HG03457 (cell line): ENCODE measurements at regions not wholly inside any gene's neighbourhood (a gene's known extent, or its start where the extent isn't known, plus 50 kb on each side); places are given as distances from the start of the nearest gene placed in this dataset.

ENCODE experiments used
- ATAC-seq: cut with Tn5 transposase; IDR thresholded peaks from one replicate; pipeline ENCODE4 v1.9.1; 2021; ENCODE audit warnings: moderate number of reproducible peaks; ENCODE audit not compliant: unreplicated experiment

DNA sequence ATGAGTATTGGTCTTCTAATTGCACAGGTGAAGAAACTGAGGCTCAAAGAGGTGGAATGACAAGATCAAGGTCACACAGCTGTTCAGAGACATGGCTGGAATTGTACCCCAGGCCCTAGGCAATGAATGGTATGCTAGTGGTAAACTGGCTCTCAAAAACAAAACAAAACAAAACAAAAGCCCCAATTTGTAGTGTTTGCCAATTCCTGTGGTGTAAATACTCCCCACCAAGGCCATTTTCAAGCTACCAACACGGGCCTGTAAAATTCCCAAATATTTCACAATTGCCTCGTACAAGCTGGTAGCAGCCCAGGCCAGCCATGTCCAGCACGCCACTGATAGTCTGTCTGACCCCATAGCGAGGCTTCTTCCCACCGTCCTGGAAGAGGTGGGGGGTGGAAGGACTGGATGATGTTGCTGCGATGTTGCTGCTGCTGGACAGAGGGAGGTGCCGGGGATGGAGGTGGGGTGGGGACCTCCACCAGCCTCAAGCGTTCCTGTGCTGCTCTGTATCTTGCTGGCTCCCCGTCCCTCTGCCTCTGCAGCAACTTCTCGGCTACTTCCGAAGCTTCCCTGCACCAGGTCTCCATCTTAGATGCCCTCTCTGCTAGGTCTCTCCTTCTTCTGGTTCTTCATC lies 62.2 kb upstream of the RUNX3 start:
- no peak for ATAC-seq

DNA sequence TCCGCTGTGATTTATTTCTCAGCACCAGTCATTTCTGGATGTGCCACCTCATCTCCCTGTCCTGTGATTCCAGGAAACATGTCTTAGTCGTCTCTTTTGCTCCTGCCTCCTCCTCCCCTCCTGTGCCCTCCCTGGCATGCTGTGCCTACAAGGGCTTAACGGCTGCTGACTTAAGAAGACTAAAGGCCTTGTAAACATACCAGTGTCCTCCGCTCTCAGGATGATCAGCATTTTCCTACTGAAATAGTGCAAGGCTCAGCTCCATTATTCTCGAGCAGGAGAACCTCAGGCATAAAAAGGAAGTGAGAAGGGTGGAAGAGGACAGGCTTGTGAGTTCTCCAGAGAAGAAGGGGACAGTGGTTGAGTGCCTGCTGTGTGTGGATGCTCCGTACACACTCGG lies 61.6 kb upstream of the RUNX3 start:
- ATAC-seq, result no peak

DNA sequence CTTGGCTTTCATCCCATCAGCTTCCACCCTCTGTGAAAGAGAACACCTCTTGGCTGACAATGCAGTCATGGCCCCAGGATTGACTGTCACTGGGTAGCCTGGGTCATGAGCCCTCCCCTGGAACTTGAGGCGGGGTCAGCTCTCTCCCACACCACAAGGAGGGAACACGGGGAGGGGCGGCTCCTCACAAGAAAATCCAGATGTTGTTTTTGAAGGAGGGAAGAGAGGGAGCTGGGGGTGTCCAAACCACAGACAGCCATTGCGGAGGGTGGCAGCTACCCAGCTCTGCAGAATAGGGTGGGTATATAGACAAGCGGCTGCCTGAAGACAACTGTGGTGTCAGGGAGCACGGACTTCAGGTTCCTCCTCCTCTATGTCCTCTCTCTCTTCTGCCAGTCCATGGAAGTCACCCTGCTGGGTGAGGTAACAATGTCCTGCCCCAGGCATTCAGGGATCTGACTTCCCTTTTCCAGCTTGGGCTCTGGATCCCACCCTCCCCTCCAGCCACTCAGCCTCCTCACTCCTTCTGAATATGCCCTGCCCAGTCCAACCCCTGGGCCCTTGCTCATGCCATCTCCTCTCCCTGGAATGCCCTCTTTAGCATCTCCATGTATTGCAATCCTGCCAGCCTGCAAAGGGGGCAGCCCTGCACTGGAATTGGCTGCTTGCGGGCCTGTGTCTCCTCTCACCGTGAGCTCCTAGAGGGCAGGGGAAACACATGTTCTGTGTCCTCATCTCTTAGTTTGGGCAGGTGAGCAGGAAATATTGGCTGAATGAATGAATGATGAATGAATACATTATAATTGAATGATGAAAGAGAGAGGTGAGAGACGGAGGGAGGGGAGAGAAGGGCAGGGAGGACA lies 60.9 kb upstream of the RUNX3 start:
- no peak for ATAC-seq

DNA sequence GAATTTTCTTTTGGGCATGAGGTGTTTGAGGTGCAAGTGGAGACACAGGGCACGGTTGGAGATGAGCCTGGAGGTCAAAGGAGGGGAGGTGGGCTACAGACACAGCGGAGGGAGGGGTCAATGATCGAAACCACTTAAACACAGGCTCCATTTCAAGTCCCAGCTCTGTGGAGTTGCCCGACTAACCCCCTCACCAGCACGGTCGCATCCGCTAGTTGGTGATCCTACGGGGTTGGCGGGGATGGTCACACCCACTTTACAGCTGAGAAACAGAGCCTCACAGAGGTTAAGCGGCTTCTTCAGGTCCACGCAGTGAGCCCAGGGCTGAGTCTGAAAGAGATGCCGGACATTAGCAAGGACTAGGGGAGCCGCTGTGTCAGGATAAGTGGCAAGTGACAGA lies 60.1 kb upstream of the RUNX3 start:
- ATAC-seq, result no peak

DNA sequence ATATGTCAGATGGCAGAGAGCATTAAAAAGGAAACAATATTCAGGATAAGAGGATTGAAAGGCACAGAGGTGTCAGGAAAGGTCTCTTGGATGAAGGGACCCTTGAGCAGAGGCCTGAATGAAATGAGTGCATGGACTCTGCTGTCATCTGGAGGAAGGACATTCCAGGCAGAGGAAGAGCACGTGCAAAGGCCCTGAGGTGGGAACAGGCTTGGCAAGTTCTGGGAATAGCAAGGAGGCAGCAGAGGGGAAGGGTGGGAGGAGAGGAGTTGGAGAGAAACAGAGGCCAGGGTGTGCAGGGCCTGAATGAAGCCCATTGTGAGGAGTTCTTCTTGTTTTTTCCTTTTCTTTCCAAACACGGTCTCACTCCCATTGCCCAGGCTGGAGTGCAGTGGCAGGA lies 59.0 kb upstream of the RUNX3 start:
- no peak for ATAC-seq

DNA sequence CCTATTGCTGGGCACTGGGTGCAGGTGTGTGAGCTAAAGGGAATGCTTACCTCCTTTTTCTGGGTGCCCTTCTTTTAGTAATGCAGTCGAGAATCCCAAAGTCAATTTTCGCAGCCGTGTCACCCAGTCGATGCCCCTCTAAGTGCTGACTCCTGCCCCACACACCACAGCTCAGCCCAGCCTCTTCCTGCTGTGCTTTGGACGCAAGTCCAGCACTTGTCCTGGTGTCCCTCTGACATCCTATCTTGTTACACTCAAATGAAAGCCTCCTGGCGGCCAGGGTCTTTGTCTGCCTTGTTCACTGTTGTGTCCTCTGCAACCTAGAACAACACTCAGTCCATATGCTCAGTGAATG lies 58.5 kb upstream of the RUNX3 start:
- ATAC-seq, result no peak

DNA sequence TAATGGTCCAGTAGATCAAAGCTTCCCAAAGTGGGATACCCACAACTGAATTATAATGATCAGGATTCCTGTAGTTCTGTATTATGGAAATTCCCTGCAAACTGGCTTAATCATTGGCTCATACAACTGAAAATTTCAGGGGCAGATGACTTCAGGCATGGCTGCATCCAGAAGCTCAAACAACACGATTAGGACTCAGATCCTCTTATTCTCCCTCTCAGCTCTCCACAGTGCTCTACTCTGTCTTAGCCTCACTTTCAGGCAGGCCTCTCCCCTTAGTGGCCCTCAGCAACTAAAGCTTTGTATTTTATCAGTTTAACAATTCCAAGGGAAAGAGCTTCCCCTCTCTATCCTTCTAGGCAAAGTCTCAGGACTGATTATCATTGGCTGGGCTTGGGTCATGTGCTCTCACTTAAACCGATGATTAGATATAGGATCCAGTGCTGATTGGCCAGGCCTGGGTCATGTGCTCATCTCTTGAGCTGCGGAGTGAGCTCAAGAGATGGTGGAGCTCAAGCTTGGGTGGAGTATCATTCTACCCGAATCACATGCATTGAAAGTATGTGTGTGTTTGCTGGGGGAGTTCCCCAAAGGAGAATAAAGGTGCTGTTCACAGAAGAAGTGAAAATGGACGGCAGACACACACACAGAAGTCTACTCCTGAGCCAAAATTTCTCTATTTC lies 57.9 kb upstream of the RUNX3 start:
- no peak for ATAC-seq

DNA sequence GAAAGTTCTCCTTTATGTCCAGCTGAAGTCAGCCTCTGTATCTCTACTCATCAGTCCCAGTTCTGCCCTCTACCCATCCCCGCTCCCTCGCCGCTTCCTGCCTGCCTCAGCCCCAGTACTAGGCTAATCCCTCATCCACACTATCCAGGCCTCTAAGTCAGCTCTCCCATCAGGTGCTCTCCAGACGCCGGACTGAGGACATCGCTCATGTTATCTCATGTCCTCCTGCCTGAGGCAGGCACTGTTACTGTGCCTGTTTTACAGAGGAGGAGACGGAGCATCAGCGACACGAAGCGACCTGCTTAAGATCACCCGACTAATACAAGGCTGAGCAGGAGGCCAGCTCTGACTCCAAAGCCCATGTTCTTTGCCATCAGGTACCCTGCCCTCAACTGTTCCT lies 57.3 kb upstream of the RUNX3 start:
- ATAC-seq, result no peak

DNA sequence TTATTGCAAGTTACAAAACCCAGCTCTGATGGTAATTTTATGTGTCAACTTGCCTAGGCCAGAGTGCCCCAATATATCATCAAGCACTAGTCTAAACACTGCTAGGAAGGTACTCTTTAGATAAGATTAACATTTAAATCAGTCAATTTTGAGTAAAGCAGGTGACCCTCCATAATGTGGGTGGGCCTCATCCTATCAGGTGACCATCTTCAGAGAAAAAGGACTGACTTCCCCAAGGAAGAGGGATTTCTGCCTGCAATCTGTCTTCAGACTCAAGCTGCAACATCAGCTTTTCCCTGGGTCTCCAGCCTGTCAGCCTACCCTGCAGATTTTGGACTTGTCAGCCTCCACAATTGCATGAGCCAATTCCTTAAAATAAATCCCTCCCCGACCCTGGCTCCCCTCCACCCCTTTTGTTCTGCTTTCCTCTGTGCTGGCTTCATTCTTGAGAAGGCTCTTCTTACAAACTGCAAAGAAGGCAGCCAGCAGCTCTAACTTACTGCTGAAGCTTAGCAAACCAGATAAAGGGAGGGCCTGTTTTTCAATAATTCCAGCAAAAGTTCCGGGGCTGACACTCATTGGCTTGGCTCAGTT lies 56.4 kb upstream of the RUNX3 start:
- no peak for ATAC-seq

DNA sequence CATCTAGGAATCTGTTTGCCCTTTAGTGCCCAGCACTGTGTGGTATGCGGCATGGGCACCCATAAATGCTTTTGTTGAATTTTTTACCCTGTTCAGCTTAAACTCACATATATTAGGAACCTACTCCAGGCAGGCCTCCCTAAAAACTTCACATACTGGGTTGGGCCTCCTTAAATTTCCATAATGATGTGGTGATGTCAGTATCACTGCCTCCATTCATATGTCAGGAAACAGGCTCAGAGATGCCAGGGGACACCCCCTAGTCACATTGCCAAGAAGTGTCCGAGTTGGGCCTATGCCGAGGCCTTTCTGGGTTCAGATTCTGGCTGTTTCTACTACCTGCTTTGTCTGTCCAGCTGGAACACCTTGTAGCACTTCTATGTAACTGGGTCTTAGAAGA lies 55.7 kb upstream of the RUNX3 start:
- no peak for ATAC-seq

DNA sequence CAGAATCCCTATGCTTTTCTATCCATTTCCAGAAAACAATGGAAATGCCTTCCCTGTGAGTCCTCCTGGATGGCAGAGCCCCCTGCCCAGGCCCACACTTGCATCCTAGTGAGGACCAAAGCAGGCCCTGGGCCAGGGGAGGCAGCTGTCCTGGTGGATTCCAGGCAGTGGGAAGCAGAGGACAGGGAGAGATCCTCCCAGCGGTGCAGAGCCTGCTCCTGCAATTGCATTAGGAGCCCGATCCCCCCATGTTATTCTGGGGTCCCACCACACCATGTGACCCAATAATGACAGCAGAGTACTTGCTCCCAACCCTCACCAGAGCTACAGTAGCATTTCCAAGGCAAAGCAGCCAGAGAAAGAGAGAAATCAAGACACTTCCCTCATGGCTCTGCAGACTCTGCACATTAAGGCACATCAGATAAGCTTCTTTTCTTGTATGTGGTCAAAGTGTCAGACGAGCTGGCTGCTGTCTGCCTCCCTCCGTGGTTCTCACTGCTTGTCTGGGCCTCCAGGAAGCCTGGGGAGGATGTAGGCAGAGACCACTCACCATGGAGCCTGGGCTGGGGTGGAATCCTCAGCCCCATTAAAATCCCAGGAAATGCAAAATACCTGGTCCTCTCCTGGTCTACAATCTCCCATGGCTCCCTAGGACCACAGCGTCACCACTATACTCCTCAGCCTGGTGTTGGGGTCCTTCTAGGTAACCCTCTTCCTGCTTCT lies 54.9 kb upstream of the RUNX3 start:
- ATAC-seq, result no peak

DNA sequence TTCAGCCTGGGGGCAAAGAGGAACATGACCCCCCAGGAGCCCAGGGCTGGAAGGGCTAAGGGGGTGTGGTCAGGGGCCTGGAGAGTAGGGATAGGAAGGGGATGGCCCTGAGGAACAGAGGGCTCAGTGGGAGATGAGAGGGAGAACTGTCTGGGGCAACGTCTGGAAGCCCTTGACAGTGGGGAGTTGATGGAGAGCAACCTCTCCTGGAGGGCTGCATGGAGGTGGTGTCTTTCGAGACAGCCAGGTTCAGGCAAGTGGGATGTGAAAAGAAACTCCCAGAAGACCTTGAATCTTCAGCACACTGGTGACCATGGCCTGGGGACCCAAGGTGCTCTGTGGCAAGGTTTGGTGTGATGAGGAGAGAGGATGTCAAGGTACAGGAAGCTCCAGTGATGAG lies 54.2 kb upstream of the RUNX3 start:
- ATAC-seq, result no peak

DNA sequence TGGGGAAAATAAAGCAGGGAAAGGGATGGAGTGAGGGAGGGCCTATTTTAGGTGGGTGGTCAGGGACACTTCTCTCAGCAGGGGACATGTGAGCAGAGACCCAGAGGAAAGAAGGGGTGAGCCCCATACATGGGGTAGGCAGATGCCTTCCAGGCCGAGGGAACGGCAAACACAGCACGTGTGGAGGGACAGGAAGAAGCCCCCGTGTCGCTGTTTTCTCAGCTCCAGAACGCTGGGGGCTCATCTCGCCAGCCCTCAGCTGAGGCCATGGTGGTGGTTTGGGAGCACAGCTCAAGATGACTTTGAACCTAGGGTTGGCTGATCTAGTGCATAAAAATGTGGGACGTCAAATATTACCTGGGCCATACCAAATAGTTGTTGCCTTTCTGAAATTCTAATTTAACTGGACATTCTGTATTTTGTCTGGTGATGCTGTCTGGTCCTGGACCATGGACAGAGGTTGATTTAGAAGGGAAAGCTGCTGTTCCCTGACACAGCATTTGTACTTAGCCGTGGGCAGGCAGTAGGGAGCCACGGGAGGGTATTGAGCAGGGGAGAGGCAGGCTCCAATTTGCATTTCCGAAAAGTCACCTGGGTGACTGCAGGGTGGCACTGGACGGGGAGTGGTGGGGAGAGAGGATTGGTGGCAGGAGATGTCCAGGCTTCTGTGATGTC lies 53.1 kb upstream of the RUNX3 start:
- ATAC-seq, result no peak

DNA sequence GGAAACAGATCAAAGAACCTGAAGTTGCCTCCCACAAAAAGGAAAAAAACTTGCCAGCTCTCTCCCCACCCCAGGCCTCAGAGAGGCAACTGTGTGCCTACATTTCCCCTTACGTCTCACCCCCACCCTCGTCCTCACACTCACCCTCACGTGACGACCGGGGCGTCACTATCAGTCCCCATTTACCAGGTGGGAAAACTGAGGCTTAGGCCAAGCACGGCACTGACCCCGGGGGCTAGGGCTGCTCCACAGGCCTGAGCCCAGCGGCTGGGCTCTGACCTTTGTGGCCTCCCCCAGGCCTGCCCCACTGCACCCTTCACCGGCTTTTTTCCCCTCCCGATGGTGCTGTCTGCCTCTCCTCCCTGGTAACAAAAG lies 51.5 kb upstream of the RUNX3 start:
- ATAC-seq, result no peak

DNA sequence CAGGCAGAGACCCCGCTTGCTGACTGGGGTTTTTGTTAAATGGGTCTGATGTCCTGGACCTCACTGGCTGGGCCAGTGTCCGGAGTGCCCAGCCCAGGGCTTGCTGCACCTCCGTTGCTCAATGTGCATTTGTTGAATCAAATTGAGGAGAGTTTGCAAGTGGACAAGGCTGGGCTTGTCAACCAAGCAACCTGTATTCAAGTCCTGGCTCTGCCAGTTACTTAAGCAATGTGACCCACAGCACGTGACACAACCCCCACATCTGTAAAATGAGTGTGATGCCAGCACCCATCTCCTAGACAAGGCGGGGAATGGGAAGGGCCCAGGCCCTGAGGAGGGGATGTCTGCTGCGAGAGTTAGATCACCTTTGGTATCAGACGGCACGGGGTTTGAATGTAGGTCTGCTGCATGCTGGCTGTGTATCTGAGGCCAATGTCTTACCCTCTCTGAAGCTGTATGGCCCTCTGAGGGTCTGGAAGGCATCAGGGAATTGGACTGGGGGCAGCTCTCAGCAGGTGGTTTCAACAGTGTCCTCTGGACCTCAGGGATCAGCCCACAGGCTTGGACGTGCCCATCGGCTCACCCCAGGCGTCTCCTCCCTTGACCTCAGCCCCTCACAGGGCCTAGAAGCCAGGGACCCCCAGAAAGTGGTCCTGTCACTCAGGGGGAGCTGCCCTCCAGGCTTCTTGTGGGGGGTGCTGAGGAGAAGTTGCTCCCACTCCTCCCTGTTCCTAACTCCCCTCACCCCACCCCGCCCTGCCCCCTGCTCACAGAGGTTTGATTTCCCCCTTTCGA lies 51.0 kb upstream of the RUNX3 start:
- ATAC-seq, result no peak
